Choroid plexus epithelial cell (primary cell): ENCODE measurements at regions not wholly inside any gene's neighbourhood (a gene's known extent, or its start where the extent isn't known, plus 50 kb on each side); places are given as distances from the start of the nearest gene placed in this dataset.

Experiments
- DNase-seq: peaks from one replicate; pipeline ENCODE4 v3.0.0-alpha.2; 2010; ENCODE audit warnings: low read depth
- H3K4me3 ChIP-seq: 2 replicates; pipeline ENCODE4 v1.5.1; 2011; ENCODE audit warnings: low read depth, mild to moderate bottlenecking, control low read depth, low read length, moderate library complexity
- CTCF ChIP-seq: conservative IDR thresholded peaks from 2 replicates; pipeline ENCODE4 v1.5.1; 2011; ENCODE audit warnings: low read depth, mild to moderate bottlenecking, control low read depth, inconsistent platforms, low read length, moderate library complexity

DNA sequence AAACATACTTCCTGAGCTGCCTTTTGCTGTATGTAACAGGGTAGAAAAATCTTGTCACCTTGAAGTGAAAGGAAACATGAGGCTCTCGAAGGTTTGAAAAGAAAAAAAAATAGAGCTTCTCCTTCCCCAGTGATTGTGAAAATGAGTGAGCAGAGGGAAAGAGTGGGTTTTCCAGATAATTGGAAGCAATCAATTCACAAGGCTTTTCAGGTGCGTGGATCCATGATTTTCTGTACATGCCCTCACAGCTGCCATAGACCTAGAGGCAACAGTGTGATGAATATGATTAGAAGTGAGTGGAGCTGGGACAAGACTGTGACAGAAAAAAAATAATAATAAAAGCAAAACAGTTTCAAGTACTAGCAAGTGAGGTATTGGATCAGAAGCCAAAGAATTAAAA lies 1422.5 kb upstream of the CDH6 start:
- H3K4me3 ChIP-seq = no peak overlapping the region
- TF ChIP-seq CTCF = no peak
- no peak for DNase-seq

GRCh38 chr5:29769474-29769873 lies 1424.0 kb upstream of the CDH6 start:
- no peak for TF ChIP-seq CTCF
- no peak overlapping the region for H3K4me3 ChIP-seq
- DNase-seq = no peak

DNA sequence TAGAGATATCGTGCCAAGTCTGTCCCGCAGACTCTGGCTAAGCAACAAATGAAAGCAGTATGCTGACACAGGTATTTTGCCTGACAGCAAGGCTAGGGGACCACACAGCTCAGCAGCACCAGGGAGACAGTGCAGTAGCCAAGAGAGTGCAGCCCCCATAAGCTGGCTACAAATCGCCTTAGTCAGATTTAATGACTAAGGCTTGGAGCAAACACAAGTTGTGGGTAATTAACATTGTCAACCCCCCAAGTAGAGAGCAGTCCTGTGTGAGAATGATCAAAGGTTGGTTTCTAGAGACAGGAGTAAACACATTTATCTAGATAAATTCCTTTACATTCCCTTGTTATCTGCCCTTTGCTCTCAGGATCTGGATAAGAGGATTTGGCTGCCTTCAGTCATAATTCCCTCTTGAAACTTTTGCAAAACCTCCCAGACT lies 1434.5 kb upstream of the CDH6 start:
- TF ChIP-seq CTCF = no peak
- H3K4me3 ChIP-seq = no peak overlapping the region
- no peak for DNase-seq

- no peak overlapping the region for H3K4me3 ChIP-seq
- no peak for DNase-seq
- no peak for TF ChIP-seq CTCF
Observed at GRCh38 chr5:29750453-29750852, 1443.0 kb upstream of the CDH6 start.

- DNase-seq = no peak
- no peak for TF ChIP-seq CTCF
- no peak overlapping the region for H3K4me3 ChIP-seq
Observed at GRCh38 chr5:29744618-29745017, 1448.9 kb upstream of the CDH6 start.

- no peak overlapping the region for H3K4me3 ChIP-seq
- no peak for TF ChIP-seq CTCF
- DNase-seq = no peak
Observed at GRCh38 chr5:29720954-29721353, 1472.5 kb upstream of the CDH6 start.

DNA sequence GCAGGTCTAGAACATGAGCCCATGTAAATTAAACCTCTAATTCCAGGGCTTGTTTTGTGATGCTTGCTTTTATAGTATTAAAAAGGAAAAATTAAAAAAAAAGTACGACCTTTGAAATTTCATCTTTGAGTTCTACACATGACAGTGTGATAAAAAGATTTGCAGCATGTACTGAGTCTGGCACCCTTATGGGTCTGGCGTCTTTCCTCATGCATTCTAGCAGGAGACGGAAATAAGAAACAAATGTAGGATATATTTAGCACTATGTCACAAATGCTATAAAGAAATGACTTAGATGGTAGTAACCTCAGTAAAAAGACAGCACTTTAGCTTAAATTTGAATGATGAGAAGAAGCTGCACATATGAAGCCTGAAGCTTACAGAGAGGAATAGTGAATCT lies 1474.3 kb upstream of the CDH6 start:
- no peak for DNase-seq
- H3K4me3 ChIP-seq = no peak overlapping the region
- no peak for TF ChIP-seq CTCF
